Endothelial cell of umbilical vein (primary cell): ENCODE measurements at regions not wholly inside any gene's neighbourhood (a gene's known extent, or its start where the extent isn't known, plus 50 kb on each side); places are given as distances from the start of the nearest gene placed in this dataset.

Source experiments
- BruUV-seq: library from RNA; stranded (reverse); fragments of 400-500 nt; replicated peaks from 2 replicates; lab custom pipeline; 2021; lab: Mats Ljungman, UMichigan
- CTCF ChIA-PET: fragments of 300-600, 350-600 bp; sonication (Branson Sonifier 250); formaldehyde crosslinking; loops from one replicate; lab custom pipeline; 2021; ENCODE audit warnings: antibody characterized with exemption, inconsistent platforms; lab: Charles Lee
- POLR2A ChIA-PET: fragments of 300-600, 350-600 bp; sonication (Branson Sonifier 250); formaldehyde crosslinking; loops from one replicate; lab custom pipeline; 2021; ENCODE audit warnings: antibody characterized with exemption, inconsistent platforms; lab: Charles Lee
- DNase-seq: peaks from one replicate; pipeline ENCODE4 v3.0.0-alpha.2; 2011; ENCODE audit warnings: low read depth, low spot score
- FAIRE-seq: peaks from 2 replicates; lab custom pipeline; 2011; peaks lifted over from hg19 to GRCh38; lab: Jason Lieb, UNC
- H2AFZ ChIP-seq: 2 replicates; pipeline ENCODE4 v1.6.0; 2012; ENCODE audit warnings: low read depth, low read length, control low read depth, inconsistent platforms
- H3K27ac ChIP-seq: 2 replicates; pipeline ENCODE4 v1.5.1; 2011; ENCODE audit warnings: low read depth, mild to moderate bottlenecking, control low read depth, low read length, moderate library complexity; ENCODE audit not compliant: insufficient read depth
- H3K27me3 ChIP-seq, 2 experiments: 2 replicates each; pipeline versions ENCODE4 v1.6.0 to v1.6.1; 2011; ENCODE audit warnings: low read length in 2 of 2, mixed read lengths in 1 of 2; ENCODE audit not compliant: control insufficient read depth in 2 of 2, insufficient read depth in 2 of 2
- H3K36me3 ChIP-seq, 2 experiments: 2 replicates in 1 of 2; 3 replicates in 1 of 2; pipeline ENCODE4 v1.5.1; 2011; ENCODE audit warnings: low read length in 2 of 2, mild to moderate bottlenecking in 1 of 2, moderate library complexity in 1 of 2; ENCODE audit not compliant: control insufficient read depth in 2 of 2, insufficient read depth in 2 of 2; ENCODE audit errors: extremely low read depth in 1 of 2
- H3K4me1 ChIP-seq: 3 replicates; pipeline ENCODE4 v1.5.1; 2011; ENCODE audit warnings: mild to moderate bottlenecking, low read length; ENCODE audit not compliant: control insufficient read depth, insufficient read depth; ENCODE audit errors: extremely low read depth
- H3K4me2 ChIP-seq: 2 replicates; pipeline ENCODE4 v1.6.1; 2011; ENCODE audit warnings: low read length, control low read depth, mixed read lengths; ENCODE audit not compliant: insufficient read depth
- H3K4me3 ChIP-seq, 3 experiments: fragments of 200-600 bp in 1 of 3; sonication (generic), shearing (Covaris generic) in 1 of 3; replicated peaks in 1 of 3; 2 replicates each; pipeline ENCODE4 v1.5.1; 2011 to 2016; ENCODE audit warnings: control low read depth in 3 of 3, low read length in 3 of 3, mild to moderate bottlenecking in 2 of 3, inconsistent platforms in 1 of 3, low read depth in 1 of 3, moderate library complexity in 1 of 3; ENCODE audit not compliant: insufficient read depth in 1 of 3
- H3K79me2 ChIP-seq: 2 replicates; pipeline ENCODE4 v1.6.0; 2012; ENCODE audit warnings: low read length, inconsistent platforms; ENCODE audit not compliant: control insufficient read depth, insufficient read depth
- H3K9ac ChIP-seq: replicated peaks from 2 replicates; pipeline ENCODE3; 2011; ENCODE audit warnings: low read length, control low read depth; ENCODE audit not compliant: insufficient read depth; ENCODE audit errors: extremely low read depth
- H3K9me1 ChIP-seq: replicated peaks from 3 replicates; pipeline ENCODE4 v1.6.0; 2011; ENCODE audit warnings: mild to moderate bottlenecking, low read length; ENCODE audit not compliant: control insufficient read depth, insufficient read depth; ENCODE audit errors: extremely low read depth
- H3K9me3 ChIP-seq: replicated peaks from 2 replicates; pipeline ENCODE4 v1.5.1; 2012; ENCODE audit warnings: low read length, inconsistent platforms; ENCODE audit not compliant: control insufficient read depth, insufficient read depth
- H4K20me1 ChIP-seq: replicated peaks from 2 replicates; pipeline ENCODE3; 2011; ENCODE audit warnings: mild to moderate bottlenecking, low read length; ENCODE audit not compliant: control insufficient read depth, insufficient read depth; ENCODE audit errors: extremely low read depth
- EZH2 ChIP-seq: IDR thresholded peaks from 2 replicates; pipeline ENCODE4 v1.6.1; 2012; ENCODE audit warnings: borderline replicate concordance, low read depth, mild to moderate bottlenecking, moderate library complexity, low read length, inconsistent platforms; ENCODE audit not compliant: severe bottlenecking
- FOS ChIP-seq: IDR thresholded peaks from 2 replicates; pipeline ENCODE4 v1.6.1; 2011; ENCODE audit warnings: mild to moderate bottlenecking, low read length, moderate library complexity, borderline replicate concordance; ENCODE audit not compliant: insufficient read depth
- GATA2 ChIP-seq: IDR thresholded peaks from 2 replicates; pipeline ENCODE4 v1.7.0; 2011; ENCODE audit warnings: low read depth, mild to moderate bottlenecking, moderate library complexity, mixed read lengths, low read length; ENCODE audit not compliant: insufficient read length, insufficient read depth
- JUN ChIP-seq: IDR thresholded peaks from 2 replicates; pipeline ENCODE4 v1.6.1; 2011; ENCODE audit warnings: borderline replicate concordance, low read depth; ENCODE audit not compliant: insufficient read length, insufficient read depth
- MYC ChIP-seq: IDR thresholded peaks from one replicate; pipeline ENCODE4 v1.6.1; 2011; ENCODE audit warnings: mild to moderate bottlenecking, low read depth, low read length
- POLR2A ChIP-seq: IDR thresholded peaks from 2 replicates; pipeline ENCODE4 v1.6.1; 2012; ENCODE audit warnings: low read depth, mild to moderate bottlenecking, control low read depth, low read length
- POLR2AphosphoS5 ChIP-seq: IDR thresholded peaks from 2 replicates; pipeline ENCODE4 v1.6.1; 2012; ENCODE audit warnings: low read depth, mild to moderate bottlenecking, control low read depth, low read length, moderate library complexity; ENCODE audit not compliant: insufficient read depth
- dilution Hi-C: fragments of 300-500 bp; cut with MboI; formaldehyde crosslinking; loops from one replicate; pipeline ENCODE4 v1.15.0; 2019; ENCODE audit warnings: low sequenced_read_pairs; ENCODE audit not compliant: extremely low pct_ligation_motif_present
- intact Hi-C: fragments of 100-400 bp; cut with micrococcal nuclease; formaldehyde crosslinking; loops from one replicate; pipeline ENCODE4 v1.10.0; 2022
- TF ChIP-seq, protein P1 (sequence below): IDR thresholded peaks from 2 replicates; pipeline ENCODE4 v1.6.1; 2011; ENCODE audit not compliant: insufficient read depth, insufficient read length
- TF ChIP-seq, protein P2 (sequence below), 2 donors: IDR thresholded peaks; 1 replicate in 1 of 2; 2 replicates in 1 of 2; pipeline ENCODE4 v1.5.1; 2011; ENCODE audit warnings: low read length in 2 of 2, mild to moderate bottlenecking in 2 of 2, moderate library complexity in 2 of 2, control low read depth in 1 of 2, inconsistent platforms in 1 of 2, low read depth in 1 of 2; ENCODE audit not compliant: insufficient read depth in 1 of 2; ENCODE audit errors: extremely low read depth in 1 of 2

DNA sequence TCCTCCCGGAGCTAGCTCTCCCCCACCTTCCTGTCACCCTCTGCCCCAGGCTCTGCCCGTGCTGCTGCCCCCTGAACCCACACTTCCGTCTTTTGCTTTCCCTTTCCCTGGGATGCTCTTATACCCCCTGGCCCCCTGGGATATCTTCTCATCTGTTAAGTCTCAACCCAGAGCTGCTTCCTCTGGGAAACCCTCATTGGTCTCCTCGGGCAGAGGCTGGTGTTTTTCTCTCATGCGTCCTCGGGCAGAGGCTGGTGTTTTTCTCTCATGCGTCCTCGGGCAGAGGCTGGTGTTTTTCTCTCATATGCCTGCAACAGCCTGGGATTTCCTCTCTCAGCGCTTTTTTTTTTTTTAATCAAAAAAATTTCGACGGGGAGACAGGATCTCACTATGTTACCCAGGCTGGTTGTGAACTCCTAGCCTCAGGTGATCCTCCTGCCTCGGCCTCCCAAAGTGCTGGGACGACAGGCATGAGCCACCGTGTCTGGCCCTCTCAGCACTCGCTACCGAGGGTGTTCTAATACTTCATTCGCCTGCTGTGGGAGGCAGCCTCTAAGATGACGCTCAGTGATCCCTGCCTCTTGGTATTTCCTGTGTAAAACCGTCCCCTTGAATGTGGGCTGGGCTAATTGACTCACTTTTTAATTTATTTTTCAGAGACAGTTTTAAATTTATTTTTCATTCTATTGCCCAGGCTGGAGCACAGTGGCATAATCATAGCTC lies 62.7 kb upstream of the TFRC start:
- no peak overlapping the region for H3K9ac ChIP-seq
- no peaks in the 10 kb centered on the region for H3K36me3 ChIP-seq
- no peaks in the 10 kb centered on the region for H3K4me1 ChIP-seq
- H3K27ac ChIP-seq = no peak overlapping the region
- H4K20me1 ChIP-seq = no peaks in the 10 kb centered on the region
- no peaks in the 10 kb centered on the region for H3K9me3 ChIP-seq
- FAIRE-seq (no peak), DNase-seq (no peak)
- no TSS peak for BruUV-seq
- no peaks in the 10 kb centered on the region for H3K79me2 ChIP-seq
- H3K9me1 ChIP-seq = no peaks in the 10 kb centered on the region
- POLR2A ChIA-PET = no interaction called here
- intact Hi-C loops = no loop called here
- no peak overlapping the region for H3K4me2 ChIP-seq
- CTCF ChIA-PET = no interaction called here
- H3K27me3 ChIP-seq = no peaks in the 10 kb centered on the region
- H2AFZ ChIP-seq = no peak overlapping the region
- dilution Hi-C loops = no loop called here
- H3K4me3 ChIP-seq = no peak overlapping the region
- TF ChIP-seq POLR2AphosphoS5 = no peak
- no peak for TF ChIP-seq JUN
- no peak for TF ChIP-seq GATA2
- TF ChIP-seq POLR2A = no peak
- no peak for TF ChIP-seq FOS
- TF ChIP-seq EZH2 = no peak
- TF ChIP-seq, protein P1, sequence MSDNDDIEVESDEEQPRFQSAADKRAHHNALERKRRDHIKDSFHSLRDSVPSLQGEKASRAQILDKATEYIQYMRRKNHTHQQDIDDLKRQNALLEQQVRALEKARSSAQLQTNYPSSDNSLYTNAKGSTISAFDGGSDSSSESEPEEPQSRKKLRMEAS = no peak
- no peak for TF ChIP-seq MYC
- TF ChIP-seq, protein P2, sequence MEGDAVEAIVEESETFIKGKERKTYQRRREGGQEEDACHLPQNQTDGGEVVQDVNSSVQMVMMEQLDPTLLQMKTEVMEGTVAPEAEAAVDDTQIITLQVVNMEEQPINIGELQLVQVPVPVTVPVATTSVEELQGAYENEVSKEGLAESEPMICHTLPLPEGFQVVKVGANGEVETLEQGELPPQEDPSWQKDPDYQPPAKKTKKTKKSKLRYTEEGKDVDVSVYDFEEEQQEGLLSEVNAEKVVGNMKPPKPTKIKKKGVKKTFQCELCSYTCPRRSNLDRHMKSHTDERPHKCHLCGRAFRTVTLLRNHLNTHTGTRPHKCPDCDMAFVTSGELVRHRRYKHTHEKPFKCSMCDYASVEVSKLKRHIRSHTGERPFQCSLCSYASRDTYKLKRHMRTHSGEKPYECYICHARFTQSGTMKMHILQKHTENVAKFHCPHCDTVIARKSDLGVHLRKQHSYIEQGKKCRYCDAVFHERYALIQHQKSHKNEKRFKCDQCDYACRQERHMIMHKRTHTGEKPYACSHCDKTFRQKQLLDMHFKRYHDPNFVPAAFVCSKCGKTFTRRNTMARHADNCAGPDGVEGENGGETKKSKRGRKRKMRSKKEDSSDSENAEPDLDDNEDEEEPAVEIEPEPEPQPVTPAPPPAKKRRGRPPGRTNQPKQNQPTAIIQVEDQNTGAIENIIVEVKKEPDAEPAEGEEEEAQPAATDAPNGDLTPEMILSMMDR (IDR thresholded peaks at IDR 0.05; ENCODE audit: extremely low read depth in 1 of 2, insufficient read depth in 1 of 2, low read depth in 1 of 2, low read length in 2 of 2) = no peak
